SK-N-SH (cell line): ENCODE measurements at regions not wholly inside any gene's neighbourhood (a gene's known extent, or its start where the extent isn't known, plus 50 kb on each side); places are given as distances from the start of the nearest gene placed in this dataset.

Experiments
- CTCF ChIA-PET: fragments of 300-600, 350-600 bp; formaldehyde crosslinking; extraction: SDS; loops from one replicate; lab custom pipeline; 2021; lab: Yijun Ruan, JAX
- POLR2A ChIA-PET: fragments of 350-600 bp; sonication (Branson Sonifier 250); formaldehyde crosslinking; extraction: SDS; loops from one replicate; lab custom pipeline; 2020; ENCODE audit warnings: antibody characterized with exemption, inconsistent platforms; lab: Yijun Ruan, JAX
- DNase-seq: peaks from one replicate; pipeline ENCODE4 v3.0.0; 2012
- H2AFZ ChIP-seq: fragments of 200-600 bp; sonication (generic); 2 replicates; pipeline ENCODE4 v1.8.1; 2016; ENCODE audit warnings: antibody characterized with exemption, mild to moderate bottlenecking, low read depth
- H3F3A ChIP-seq: fragments of 200-600 bp; sonication (generic); replicated peaks from 2 replicates; pipeline ENCODE3; 2016; ENCODE audit warnings: antibody characterized with exemption, mild to moderate bottlenecking; ENCODE audit not compliant: insufficient read depth
- H3K27ac ChIP-seq, 2 experiments: fragments of 200-500 bp in 1 of 2; fragments of 200-600 bp in 1 of 2; sonication (Bioruptor generic) in 1 of 2; sonication (generic), shearing (Covaris generic) in 1 of 2; 2 replicates each; pipeline versions ENCODE4 v1.5.1 to v1.6.1; 2014 to 2016; ENCODE audit warnings: low read depth in 2 of 2, inconsistent platforms in 1 of 2, low read length in 1 of 2, mild to moderate bottlenecking in 1 of 2, mixed read lengths in 1 of 2
- H3K27me3 ChIP-seq: fragments of 200-600 bp; sonication (generic), shearing (Covaris generic); 2 replicates; pipeline ENCODE4 v1.6.1; 2016; ENCODE audit warnings: mixed run types; ENCODE audit not compliant: insufficient read depth
- H3K36me3 ChIP-seq, 2 experiments: fragments of 200-500 bp in 1 of 2; fragments of 200-600 bp in 1 of 2; sonication (Bioruptor generic) in 1 of 2; sonication (generic) in 1 of 2; replicated peaks in 1 of 2; 2 replicates each; pipeline versions ENCODE3 to v1.5.1; 2014 to 2016; ENCODE audit warnings: low read length in 1 of 2, mild to moderate bottlenecking in 1 of 2; ENCODE audit not compliant: insufficient read depth in 2 of 2, control insufficient read depth in 1 of 2
- H3K4me1 ChIP-seq, 2 experiments: fragments of 200-500 bp in 1 of 2; fragments of 200-600 bp in 1 of 2; sonication (Bioruptor generic) in 1 of 2; sonication (generic), shearing (Covaris generic) in 1 of 2; 2 replicates each; pipeline versions ENCODE4 v1.5.1 to v1.6.1; 2014 to 2016; ENCODE audit warnings: low read depth in 1 of 2, low read length in 1 of 2, mixed run types in 1 of 2; ENCODE audit not compliant: insufficient read depth in 2 of 2, control insufficient read depth in 1 of 2
- H3K4me2 ChIP-seq: fragments of 200-600 bp; sonication (generic), shearing (Covaris generic); 2 replicates; pipeline ENCODE4 v1.6.1; 2017; ENCODE audit warnings: mixed run types
- H3K4me3 ChIP-seq, 2 experiments: fragments of 200-500 bp in 1 of 2; fragments of 200-600 bp in 1 of 2; sonication (Bioruptor generic) in 1 of 2; sonication (generic), shearing (Covaris generic) in 1 of 2; 2 replicates each; pipeline versions ENCODE4 v1.5.1 to v1.8.1; 2014 to 2016; ENCODE audit warnings: low read depth in 2 of 2, inconsistent platforms in 1 of 2, low read length in 1 of 2, mild to moderate bottlenecking in 1 of 2, mixed read lengths in 1 of 2, moderate library complexity in 1 of 2
- H3K79me2 ChIP-seq: fragments of 200-600 bp; sonication (generic); 2 replicates; pipeline ENCODE4 v1.8.1; 2017; ENCODE audit warnings: mild to moderate bottlenecking; ENCODE audit not compliant: insufficient read depth
- H3K9ac ChIP-seq: fragments of 200-600 bp; sonication (generic); 2 replicates; pipeline ENCODE4 v1.6.1; 2017; ENCODE audit warnings: mixed run types
- H3K9me2 ChIP-seq: fragments of 200-600 bp; sonication (generic); 2 replicates; pipeline ENCODE4 v1.6.1; 2017; ENCODE audit warnings: mixed run types
- H3K9me3 ChIP-seq: fragments of 200-600 bp; sonication (generic); 2 replicates; pipeline ENCODE4 v1.6.1; 2017; ENCODE audit warnings: mixed run types, mild to moderate bottlenecking, moderate library complexity
- H4K20me1 ChIP-seq: fragments of 200-600 bp; sonication (generic); 2 replicates; pipeline ENCODE4 v1.6.1; 2017; ENCODE audit warnings: mild to moderate bottlenecking, mixed run types; ENCODE audit not compliant: insufficient read depth
- FOXM1 ChIP-seq: IDR thresholded peaks from 2 replicates; pipeline ENCODE4 v1.4.0; 2012; ENCODE audit warnings: low read depth, mild to moderate bottlenecking
- NFIC ChIP-seq: IDR thresholded peaks from 2 replicates; pipeline ENCODE4 v1.4.0; 2012; ENCODE audit warnings: borderline replicate concordance
- NRF1 ChIP-seq: IDR thresholded peaks from 2 replicates; pipeline ENCODE4 v1.6.1; 2012; ENCODE audit warnings: low read depth, mild to moderate bottlenecking, low read length
- TCF12 ChIP-seq: IDR thresholded peaks from 2 replicates; pipeline ENCODE4 v1.4.0; 2012
- TEAD4 ChIP-seq: IDR thresholded peaks from 2 replicates; pipeline ENCODE4 v1.4.0; 2012; ENCODE audit warnings: mild to moderate bottlenecking, borderline replicate concordance; ENCODE audit not compliant: insufficient read depth
- USF1 ChIP-seq: IDR thresholded peaks from 2 replicates; pipeline ENCODE4 v1.4.0; 2012; ENCODE audit warnings: low read depth, borderline replicate concordance
- USF2 ChIP-seq: fragments of 150-350 bp; IDR thresholded peaks from 2 replicates; pipeline ENCODE4 v1.6.1; 2017; ENCODE audit warnings: antibody characterized with exemption, low read length, low read depth, borderline replicate concordance
- WGBS: methylation state at CpG from one replicate; pipeline ENCODE4 v1.1.6; 2017; ENCODE audit warnings: low lambda C conversion rate; 5-methylcytosine and 5-hydroxymethylcytosine counted together

GRCh38 chr4:96649536-96649935, 809.6 kb downstream of the PDHA2 start:
- Histone ChIP-seq H3K9me3 (no peaks in the 10 kb centered on the region), H3K27ac (no peak overlapping the region), H3K27me3 (no peaks in the 10 kb centered on the region), H2AFZ (no peak overlapping the region), H3K9me2 (no peaks in the 10 kb centered on the region), H3K4me2 (no peak overlapping the region), H3K4me1 (no peaks in the 10 kb centered on the region), H3K4me3 (no peak overlapping the region), H3K9ac (no peak overlapping the region), H3K79me2 (no peaks in the 10 kb centered on the region), H4K20me1 (no peaks in the 10 kb centered on the region), H3F3A (no peaks in the 10 kb centered on the region), H3K36me3 (no peaks in the 10 kb centered on the region)
- ChIA-PET POLR2A (interaction anchor here (1.0 kb wide), 1 partner anchor 13 kb away, joined by 3 read pairs; no protein-coding TSS in a partner anchor), CTCF (interaction anchor here (1.1 kb wide), 1 partner anchor 9 kb away, joined by 3 read pairs; no protein-coding TSS in a partner anchor)
- WGBS = 12% methylated on average over 1 of the region's 1 CpG
- TF ChIP-seq NRF1 (no peak), NFIC (no peak), USF2 (no peak)
- DNase-seq = no peak

GRCh38 chr4:96652158-96652557, 812.3 kb downstream of the PDHA2 start:
- POLR2A ChIA-PET = no interaction called here
- Histone ChIP-seq H3K4me1 (no peaks in the 10 kb centered on the region), H3F3A (no peaks in the 10 kb centered on the region), H3K27ac (no peak overlapping the region), H4K20me1 (no peaks in the 10 kb centered on the region), H3K9me2 (no peaks in the 10 kb centered on the region), H3K79me2 (no peaks in the 10 kb centered on the region), H3K4me2 (no peak overlapping the region), H3K36me3 (no peaks in the 10 kb centered on the region), H2AFZ (no peak overlapping the region), H3K27me3 (no peaks in the 10 kb centered on the region), H3K4me3 (no peak overlapping the region), H3K9ac (no peak overlapping the region), H3K9me3 (no peaks in the 10 kb centered on the region)
- 38% methylated on average over 1 of the region's 1 CpG for WGBS
- TF ChIP-seq NFIC (no peak), USF2 (no peak), USF1 (no peak)
- DNase-seq = no peak
- CTCF ChIA-PET = no interaction called here

GRCh38 chr4:96652821-96653220, 812.9 kb downstream of the PDHA2 start:
- 86% methylated on average over 4 of the region's 7 CpGs for WGBS
- ChIA-PET POLR2A (no interaction called here), CTCF (no interaction called here)
- H3F3A ChIP-seq = no peaks in the 10 kb centered on the region
- H3K4me2 ChIP-seq = no peak overlapping the region
- no peaks in the 10 kb centered on the region for H3K36me3 ChIP-seq
- H3K9me3 ChIP-seq = no peaks in the 10 kb centered on the region
- no peak overlapping the region for H3K27ac ChIP-seq
- H3K9me2 ChIP-seq = no peaks in the 10 kb centered on the region
- H2AFZ ChIP-seq = no peak overlapping the region
- TF ChIP-seq TEAD4 (no peak), NFIC (no peak), USF1 (no peak), FOXM1 (no peak), TCF12 (no peak)
- H3K9ac ChIP-seq = no peak overlapping the region
- H3K79me2 ChIP-seq = no peaks in the 10 kb centered on the region
- H3K4me1 ChIP-seq = no peaks in the 10 kb centered on the region
- H4K20me1 ChIP-seq = no peaks in the 10 kb centered on the region
- no peak for DNase-seq
- no peaks in the 10 kb centered on the region for H3K27me3 ChIP-seq
- no peak overlapping the region for H3K4me3 ChIP-seq
